BJ (cell line): ENCODE measurements at regions not wholly inside any gene's neighbourhood (a gene's known extent, or its start where the extent isn't known, plus 50 kb on each side); places are given as distances from the start of the nearest gene placed in this dataset.
"Not testable (repeated sequence)": the region's sequence is repeated elsewhere in the genome, so short reads cannot be mapped to it uniquely, and the experiment has no call there.

Experiments
- CTCF ChIA-PET: fragments of 350-600 bp; formaldehyde crosslinking; extraction: SDS; loops from one replicate; lab custom pipeline; 2021; ENCODE audit warnings: antibody characterized with exemption, inconsistent platforms; lab: Yijun Ruan, JAX
- POLR2A ChIA-PET: fragments of 300-600 bp; sonication (Branson Sonifier 250); formaldehyde crosslinking; extraction: SDS; loops from one replicate; lab custom pipeline; 2021; ENCODE audit warnings: antibody characterized with exemption; lab: Charles Lee
- DNase-seq: peaks from one replicate; pipeline ENCODE4 v3.0.0-alpha.2; 2011; ENCODE audit warnings: low read depth
- H3K27me3 ChIP-seq: 2 replicates; pipeline ENCODE4 v1.6.0; 2011; ENCODE audit warnings: low read length; ENCODE audit not compliant: control insufficient read depth, insufficient read depth
- H3K36me3 ChIP-seq: 2 replicates; pipeline ENCODE4 v1.5.1; 2011; ENCODE audit warnings: low read length; ENCODE audit not compliant: control insufficient read depth, insufficient read depth
- H3K4me3 ChIP-seq: 2 replicates; pipeline ENCODE4 v1.5.1; 2011; ENCODE audit warnings: low read depth, mild to moderate bottlenecking, control low read depth, low read length
- CTCF ChIP-seq: IDR thresholded peaks from 2 replicates; pipeline ENCODE4 v1.5.1; 2011; ENCODE audit warnings: low read depth, mild to moderate bottlenecking, control low read depth, inconsistent platforms, low read length, moderate library complexity; ENCODE audit not compliant: insufficient read depth

DNA sequence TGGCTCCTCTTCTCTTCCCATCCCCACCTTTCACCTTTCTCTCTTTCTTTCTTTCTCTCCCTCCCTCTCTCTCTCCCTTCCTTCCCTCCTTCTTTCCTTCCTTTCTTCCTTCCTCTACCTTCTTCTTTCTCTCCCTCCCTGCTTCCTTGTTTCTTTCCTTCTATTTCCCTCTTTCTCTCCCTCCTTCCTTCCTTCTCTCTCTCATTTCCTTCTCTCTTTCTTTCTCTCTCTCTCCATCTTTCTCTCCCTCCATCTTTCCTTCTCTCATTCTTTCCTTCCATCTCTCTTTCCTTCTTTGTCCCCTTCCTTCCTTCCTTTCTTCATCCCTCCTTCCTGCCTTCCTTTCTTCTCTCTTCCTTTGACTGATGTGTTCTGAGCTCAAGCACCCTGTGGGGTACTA, 1467.0 kb upstream of the DEFB115 start:
- ChIA-PET CTCF (no interaction called here), POLR2A (no interaction called here)
- H3K27me3 ChIP-seq, result no peaks in the 10 kb centered on the region
- no peak for DNase-seq
- TF ChIP-seq CTCF, result no peak
- H3K36me3 ChIP-seq, result no peaks in the 10 kb centered on the region
- H3K4me3 ChIP-seq, result no peak overlapping the region

- DNase-seq, H3K27me3 ChIP-seq, H3K36me3 ChIP-seq, H3K4me3 ChIP-seq, CTCF ChIA-PET, POLR2A ChIA-PET: not testable (repeated sequence)
Measured at GRCh38 chr20:29831508-29831907, 1426.0 kb upstream of the DEFB115 start.

DNA sequence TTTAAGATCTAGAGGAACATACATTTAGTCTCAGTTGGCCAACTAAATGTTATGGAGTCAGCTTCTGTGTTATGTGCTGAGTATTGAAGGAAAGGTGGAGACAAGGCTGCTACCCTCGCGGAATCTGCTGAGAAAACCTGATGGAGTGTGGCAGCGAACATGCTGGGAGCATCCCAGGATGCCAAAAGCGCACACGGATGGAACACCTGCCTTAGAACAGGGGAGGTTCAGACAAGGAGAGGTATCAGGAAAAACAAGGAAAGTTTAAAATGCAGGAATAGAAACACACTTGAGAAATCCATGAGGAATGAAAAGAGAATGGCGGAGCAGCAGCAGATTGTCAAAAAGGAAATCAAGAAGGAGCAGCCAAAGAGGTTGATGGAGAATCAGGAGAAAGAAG, 1389.5 kb upstream of the DEFB115 start:
- CTCF ChIA-PET, H3K27me3 ChIP-seq, H3K36me3 ChIP-seq, POLR2A ChIA-PET, DNase-seq, H3K4me3 ChIP-seq: not testable (repeated sequence)

- H3K36me3 ChIP-seq, POLR2A ChIA-PET, H3K4me3 ChIP-seq, H3K27me3 ChIP-seq, DNase-seq, CTCF ChIA-PET: not testable (repeated sequence)
Measured at GRCh38 chr20:29868688-29869087, 1388.8 kb upstream of the DEFB115 start.

DNA sequence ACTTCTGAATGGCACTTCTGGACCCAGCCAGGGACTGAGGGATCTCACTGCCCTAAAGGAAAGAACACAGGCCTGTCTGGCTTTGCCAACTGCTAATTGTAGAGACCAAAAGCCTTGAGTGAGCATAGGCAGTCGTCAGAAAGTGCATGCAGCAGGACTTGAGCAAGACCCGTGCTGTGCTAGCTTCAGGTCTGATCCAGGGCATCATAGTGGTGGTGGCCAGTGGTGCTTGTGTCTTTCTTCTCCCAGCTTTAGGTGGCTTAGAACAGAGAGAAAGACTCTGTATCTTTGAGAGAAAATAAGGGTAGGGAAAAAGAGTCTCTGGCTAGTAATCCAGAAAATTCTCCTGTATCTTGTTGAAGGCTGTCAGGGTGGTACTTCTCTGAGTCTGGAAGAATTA, 1385.6 kb upstream of the DEFB115 start:
- H3K4me3 ChIP-seq, POLR2A ChIA-PET, CTCF ChIA-PET, DNase-seq, H3K27me3 ChIP-seq, H3K36me3 ChIP-seq: not testable (repeated sequence)

DNA sequence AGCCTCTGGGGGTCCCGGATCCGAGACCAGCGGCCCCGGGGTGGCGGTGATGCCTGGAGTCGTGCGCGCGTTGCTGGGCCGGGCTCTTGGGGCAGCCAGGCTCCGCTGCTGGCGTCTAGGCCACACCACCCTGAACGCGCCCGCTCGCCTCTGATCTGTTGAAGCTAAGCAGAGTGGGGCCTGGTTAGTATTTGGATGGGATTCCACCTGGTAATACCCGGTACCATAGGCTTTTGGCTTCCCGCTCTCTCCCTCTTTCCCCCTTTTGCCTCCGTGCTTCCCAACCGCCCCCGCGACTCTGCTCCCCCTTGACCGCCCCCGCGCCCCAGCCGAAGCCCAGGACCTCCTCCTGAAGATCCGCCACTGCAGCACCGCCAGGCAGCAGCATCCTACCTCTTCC, 1383.5 kb upstream of the DEFB115 start:
- Histone ChIP-seq H3K4me3 (peak overlapping the region; percentile 43), H3K36me3 (no peaks in the 10 kb centered on the region), H3K27me3 (no peaks in the 10 kb centered on the region)
- TF ChIP-seq CTCF, result no peak
- POLR2A ChIA-PET, result no interaction called here
- CTCF ChIA-PET, result no interaction called here
- no peak for DNase-seq

GRCh38 chr20:29874476-29875202, 1382.8 kb upstream of the DEFB115 start:
- ChIA-PET POLR2A (no interaction called here), CTCF (interaction anchor here (0.6 kb wide), 1 partner anchor 1518 kb away, joined by 3 read pairs; no protein-coding TSS in a partner anchor)
- Histone ChIP-seq H3K4me3 (no peak overlapping the region), H3K27me3 (no peaks in the 10 kb centered on the region), H3K36me3 (no peaks in the 10 kb centered on the region)
- no peak for TF ChIP-seq CTCF
- DNase-seq, result no peak

DNA sequence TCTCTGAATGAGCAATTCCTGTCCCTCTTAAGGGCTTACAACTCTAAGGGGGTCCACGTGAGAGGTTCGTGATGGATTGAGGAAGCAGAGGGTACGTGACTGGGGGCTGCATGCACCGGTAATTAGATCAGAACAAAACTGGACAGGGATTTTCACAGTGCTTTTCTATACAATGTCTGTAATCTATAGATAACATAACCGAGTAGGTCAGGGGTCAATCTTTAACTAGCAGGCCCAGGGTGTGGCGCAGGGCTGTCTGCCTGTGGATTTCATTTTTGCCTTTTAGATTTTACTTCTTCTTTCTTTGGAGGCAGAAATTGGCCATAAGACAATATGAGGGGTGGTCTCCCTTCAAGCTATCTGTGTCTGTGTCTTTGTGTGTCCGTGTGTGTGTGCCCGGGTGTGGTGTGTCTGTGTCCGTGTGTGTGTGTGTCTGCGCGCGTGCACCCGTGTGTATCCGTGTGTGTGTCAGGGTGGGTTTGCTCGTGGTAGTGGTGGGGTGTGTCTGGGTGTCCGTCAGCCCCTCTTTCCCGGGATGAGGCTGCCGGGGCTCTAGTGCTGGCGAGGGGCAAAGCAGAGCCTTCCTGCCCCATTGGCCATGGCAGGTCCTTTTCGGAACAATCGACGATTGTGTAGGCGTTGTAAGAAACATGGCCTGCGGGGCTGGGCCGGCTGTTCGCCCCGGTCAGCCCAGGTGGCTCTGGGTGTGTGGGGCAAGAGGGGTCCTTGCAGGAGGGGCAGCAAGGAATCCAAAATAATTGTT, 1382.0 kb upstream of the DEFB115 start:
- H3K4me3 ChIP-seq, H3K36me3 ChIP-seq, DNase-seq, POLR2A ChIA-PET, H3K27me3 ChIP-seq: not testable (repeated sequence)
- CTCF ChIA-PET, result interaction anchor here (0.6 kb wide), 1 partner anchor 1517 kb away, joined by 3 read pairs; no protein-coding TSS in a partner anchor

GRCh38 chr20:29876084-29876910, 1381.2 kb upstream of the DEFB115 start:
- H3K27me3 ChIP-seq, H3K4me3 ChIP-seq, CTCF ChIA-PET, POLR2A ChIA-PET, H3K36me3 ChIP-seq, DNase-seq: not testable (repeated sequence)
